Epithelial cell of esophagus (primary cell): ENCODE measurements at regions not wholly inside any gene's neighbourhood (a gene's known extent, or its start where the extent isn't known, plus 50 kb on each side); places are given as distances from the start of the nearest gene placed in this dataset.

Experiments
- DNase-seq: peaks from one replicate; pipeline ENCODE4 v3.0.0; 2010; ENCODE audit warnings: low read depth
- H3K4me3 ChIP-seq: 2 replicates; pipeline ENCODE4 v1.5.1; 2011; ENCODE audit warnings: mild to moderate bottlenecking, low read length, control low read depth
- CTCF ChIP-seq: IDR thresholded peaks from 2 replicates; pipeline ENCODE4 v1.5.1; 2011; ENCODE audit warnings: low read depth, mild to moderate bottlenecking, low read length, control low read depth, inconsistent platforms; ENCODE audit not compliant: insufficient read depth; ENCODE audit errors: missing control alignments

GRCh38 chr15:62927196-62927595 is 115.4 kb upstream of the TPM1 start:
- no peak for DNase-seq
- no peak for TF ChIP-seq CTCF
- H3K4me3 ChIP-seq = no peak overlapping the region

- TF ChIP-seq CTCF = no peak
- no peak overlapping the region for H3K4me3 ChIP-seq
- DNase-seq = no peak
Observed at GRCh38 chr15:62927836-62928235, 114.7 kb upstream of the TPM1 start.

- TF ChIP-seq CTCF = peak; percentile 24
- H3K4me3 ChIP-seq = no peak overlapping the region
- DNase-seq = peak; percentile 95
Observed at GRCh38 chr15:62928242-62928999, 114.1 kb upstream of the TPM1 start.

- H3K4me3 ChIP-seq = no peak overlapping the region
- peak; percentile 95 for DNase-seq
- TF ChIP-seq CTCF = no peak
Observed at GRCh38 chr15:62929000-62929357, 113.6 kb upstream of the TPM1 start.

- no peak for TF ChIP-seq CTCF
- no peak overlapping the region for H3K4me3 ChIP-seq
- DNase-seq = no peak
Observed at GRCh38 chr15:62931650-62932049, 110.9 kb upstream of the TPM1 start.

GRCh38 chr15:62932436-62932835 is 110.1 kb upstream of the TPM1 start:
- no peak overlapping the region for H3K4me3 ChIP-seq
- DNase-seq = no peak
- no peak for TF ChIP-seq CTCF

GRCh38 chr15:62933386-62933785 is 109.2 kb upstream of the TPM1 start:
- DNase-seq = peak; percentile 35
- H3K4me3 ChIP-seq = no peak overlapping the region
- TF ChIP-seq CTCF = no peak
